H1 (cell line): ENCODE measurements at regions not wholly inside any gene's neighbourhood (a gene's known extent, or its start where the extent isn't known, plus 50 kb on each side); places are given as distances from the start of the nearest gene placed in this dataset.

Source experiments
- CTCF ChIA-PET: fragments of 300-600 bp; sonication (Branson Sonifier 250); formaldehyde crosslinking; loops from one replicate; lab custom pipeline; 2021; ENCODE audit not compliant: partially characterized antibody; lab: Charles Lee
- POLR2A ChIA-PET: fragments of 300-600 bp; sonication (Branson Sonifier 250); formaldehyde crosslinking; loops from one replicate; lab custom pipeline; 2021; ENCODE audit warnings: inconsistent platforms; ENCODE audit not compliant: partially characterized antibody; lab: Charles Lee
- DNase-seq, 2 experiments: peaks; one replicate each; pipeline versions ENCODE4 v3.0.0 to v3.0.0-alpha.2; 2010 to 2022; ENCODE audit warnings: low spot score in 2 of 2, low read depth in 1 of 2, mixed read lengths in 1 of 2
- FAIRE-seq: peaks from 2 replicates; lab custom pipeline; 2011; peaks lifted over from hg19 to GRCh38; lab: Jason Lieb, UNC
- H2AFZ ChIP-seq: 2 replicates; pipeline ENCODE4 v1.8.1; 2012; ENCODE audit warnings: low read length, inconsistent platforms
- H2AK5ac ChIP-seq: 2 replicates; pipeline ENCODE4 v1.6.1; 2013; ENCODE audit warnings: low read depth, low read length
- H2BK120ac ChIP-seq: replicated peaks from 2 replicates; pipeline ENCODE3; 2013; ENCODE audit warnings: low read depth, low read length, inconsistent platforms
- H2BK12ac ChIP-seq: 2 replicates; pipeline ENCODE4 v1.6.1; 2013; ENCODE audit warnings: low read depth, low read length
- H2BK15ac ChIP-seq: 2 replicates; pipeline ENCODE4 v1.6.1; 2013; ENCODE audit warnings: low read length
- H2BK20ac ChIP-seq: 2 replicates; pipeline ENCODE4 v1.6.1; 2013; ENCODE audit warnings: low read length
- H2BK5ac ChIP-seq: 2 replicates; pipeline ENCODE4 v1.6.1; 2013; ENCODE audit warnings: low read depth, low read length
- H3K14ac ChIP-seq: 2 replicates; pipeline ENCODE4 v1.6.1; 2013; ENCODE audit warnings: inconsistent platforms; ENCODE audit not compliant: insufficient read length
- H3K18ac ChIP-seq: 2 replicates; pipeline ENCODE4 v1.6.1; 2013; ENCODE audit warnings: low read length; ENCODE audit errors: extremely low read depth
- H3K23ac ChIP-seq: 2 replicates; pipeline ENCODE4 v1.6.1; 2013; ENCODE audit warnings: inconsistent platforms; ENCODE audit not compliant: insufficient read length
- H3K23me2 ChIP-seq: 2 replicates; pipeline ENCODE4 v1.6.1; 2013; ENCODE audit warnings: low read depth, low read length
- H3K27ac ChIP-seq: 2 replicates; pipeline ENCODE4 v1.6.1; 2011; ENCODE audit warnings: low read depth, low read length, inconsistent platforms
- H3K27me3 ChIP-seq, 4 experiments: replicated peaks in 1 of 4; 1 replicate in 1 of 4; 2 replicates in 3 of 4; pipeline versions ENCODE4 v1.6.1 to v1.8.1; 2011 to 2013; ENCODE audit warnings: low read length in 3 of 4, mild to moderate bottlenecking in 3 of 4, inconsistent platforms in 2 of 4, mixed read lengths in 2 of 4, moderate library complexity in 1 of 4; ENCODE audit not compliant: control insufficient read depth in 3 of 4, insufficient read depth in 3 of 4; ENCODE audit errors: extremely low read depth in 1 of 4
- H3K36me3 ChIP-seq, 4 experiments: 2 replicates each; pipeline versions ENCODE4 v1.6.1 to v1.8.1; 2011 to 2013; ENCODE audit warnings: mild to moderate bottlenecking in 4 of 4, low read length in 3 of 4, moderate library complexity in 2 of 4, control low read depth in 1 of 4, inconsistent platforms in 1 of 4; ENCODE audit not compliant: insufficient read depth in 4 of 4, control insufficient read depth in 2 of 4
- H3K4ac ChIP-seq: replicated peaks from 2 replicates; pipeline ENCODE3; 2013; ENCODE audit warnings: low read length, low read depth, mixed read lengths, inconsistent platforms; ENCODE audit not compliant: insufficient read length
- H3K4me1 ChIP-seq, 4 experiments: replicated peaks in 1 of 4; 1 replicate in 1 of 4; 2 replicates in 3 of 4; pipeline versions ENCODE4 v1.6.1 to v1.8.1; 2011 to 2013; ENCODE audit warnings: low read length in 3 of 4, inconsistent platforms in 2 of 4, mixed read lengths in 1 of 4; ENCODE audit not compliant: insufficient read depth in 4 of 4, control insufficient read depth in 3 of 4
- H3K4me2 ChIP-seq, 2 experiments: 2 replicates each; pipeline versions ENCODE4 v1.6.1 to v1.8.1; 2011 to 2013; ENCODE audit warnings: low read depth in 2 of 2, low read length in 2 of 2, control low read depth in 1 of 2, inconsistent platforms in 1 of 2, mild to moderate bottlenecking in 1 of 2; ENCODE audit not compliant: insufficient read depth in 1 of 2
- H3K4me3 ChIP-seq, 4 experiments: fragments of 200-600, 300-600 bp in 1 of 4; sonication (generic), shearing (Covaris generic), sonication (Bioruptor Twin) in 1 of 4; 2 replicates each; pipeline versions ENCODE4 v1.5.1 to v1.8.1; 2011 to 2016; ENCODE audit warnings: low read length in 4 of 4, low read depth in 3 of 4, control low read depth in 2 of 4, inconsistent platforms in 2 of 4, mild to moderate bottlenecking in 2 of 4, mixed read lengths in 1 of 4, moderate library complexity in 1 of 4; ENCODE audit not compliant: insufficient read depth in 2 of 4; ENCODE audit errors: extremely low read depth in 1 of 4
- H3K56ac ChIP-seq: replicated peaks from 2 replicates; pipeline ENCODE3; 2013; ENCODE audit warnings: low read depth, mild to moderate bottlenecking, mixed read lengths, low read length, inconsistent platforms; ENCODE audit not compliant: insufficient read length
- H3K79me1 ChIP-seq: 2 replicates; pipeline ENCODE4 v1.6.1; 2013; ENCODE audit warnings: low read depth, low read length, control low read depth
- H3K79me2 ChIP-seq, 2 experiments: 2 replicates each; pipeline versions ENCODE4 v1.6.1 to v1.8.1; 2012 to 2013; ENCODE audit warnings: low read length in 2 of 2, mild to moderate bottlenecking in 2 of 2, inconsistent platforms in 1 of 2; ENCODE audit not compliant: insufficient read depth in 2 of 2, control insufficient read depth in 1 of 2
- H3K9ac ChIP-seq, 4 experiments: replicated peaks in 1 of 4; 1 replicate in 1 of 4; 2 replicates in 3 of 4; pipeline versions ENCODE4 v1.6.1 to v1.8.1; 2011 to 2013; ENCODE audit warnings: low read depth in 3 of 4, low read length in 3 of 4, control low read depth in 2 of 4, mild to moderate bottlenecking in 2 of 4, moderate library complexity in 2 of 4, inconsistent platforms in 1 of 4; ENCODE audit errors: extremely low read depth in 1 of 4
- H3K9me3 ChIP-seq, 2 experiments: 2 replicates each; pipeline versions ENCODE4 v1.6.1 to v1.8.1; 2012 to 2013; ENCODE audit warnings: mild to moderate bottlenecking in 2 of 2, moderate library complexity in 2 of 2, control low read depth in 1 of 2, inconsistent platforms in 1 of 2, low read depth in 1 of 2, low read length in 1 of 2, mixed read lengths in 1 of 2; ENCODE audit not compliant: insufficient read depth in 2 of 2
- H4K20me1 ChIP-seq, 2 experiments: replicated peaks in 1 of 2; 2 replicates each; pipeline versions ENCODE3 to v1.8.1; 2011 to 2013; ENCODE audit warnings: inconsistent platforms in 2 of 2, low read length in 2 of 2, mild to moderate bottlenecking in 1 of 2; ENCODE audit not compliant: insufficient read depth in 2 of 2, control insufficient read depth in 1 of 2
- H4K5ac ChIP-seq: 2 replicates; pipeline ENCODE4 v1.6.1; 2013; ENCODE audit warnings: low read length, low read depth, mixed read lengths, inconsistent platforms; ENCODE audit not compliant: insufficient read length
- H4K8ac ChIP-seq: 2 replicates; pipeline ENCODE4 v1.8.0; 2013; ENCODE audit warnings: mild to moderate bottlenecking, moderate library complexity, low read length, inconsistent platforms; ENCODE audit not compliant: insufficient read depth; ENCODE audit errors: extremely low read depth
- H4K91ac ChIP-seq: replicated peaks from 2 replicates; pipeline ENCODE3; 2013; ENCODE audit warnings: low read length, mixed read lengths, inconsistent platforms; ENCODE audit not compliant: insufficient read length
- CBX5 ChIP-seq: fragments of 300-800, 300-1000 bp; sonication (generic); IDR thresholded peaks from 2 replicates; pipeline ENCODE4 v1.7.1; 2016; ENCODE audit warnings: antibody characterized with exemption, low read length, low read depth
- EGR1 ChIP-seq: IDR thresholded peaks from 2 replicates; pipeline ENCODE4 v1.6.1; 2011; ENCODE audit warnings: low read depth, low read length, borderline replicate concordance
- RNF2 ChIP-seq: fragments of 200-900, 300-1000 bp; sonication (generic); IDR thresholded peaks from 2 replicates; pipeline ENCODE4 v1.7.1; 2016; ENCODE audit warnings: borderline replicate concordance, low read depth, mild to moderate bottlenecking, antibody characterized with exemption, low read length; ENCODE audit not compliant: poor library complexity, severe bottlenecking; ENCODE audit errors: missing control alignments
- WGBS, 2 experiments: shearing (Covaris generic) in 1 of 2; methylation state at CpG; one replicate each; pipeline versions ENCODE4 v1.1.6 to v1.1.7; 2013 to 2015; ENCODE audit warnings: low lambda C conversion rate in 2 of 2, mixed read lengths in 2 of 2, inconsistent platforms in 1 of 2, low coverage in 1 of 2, missing lambda C conversion rate in 1 of 2; ENCODE audit not compliant: insufficient replicate concordance in 2 of 2, insufficient coverage in 1 of 2, insufficient read length in 1 of 2; ENCODE audit errors: extremely low coverage in 1 of 2, missing lambda C conversion rate in 1 of 2; 5-methylcytosine and 5-hydroxymethylcytosine counted together

DNA sequence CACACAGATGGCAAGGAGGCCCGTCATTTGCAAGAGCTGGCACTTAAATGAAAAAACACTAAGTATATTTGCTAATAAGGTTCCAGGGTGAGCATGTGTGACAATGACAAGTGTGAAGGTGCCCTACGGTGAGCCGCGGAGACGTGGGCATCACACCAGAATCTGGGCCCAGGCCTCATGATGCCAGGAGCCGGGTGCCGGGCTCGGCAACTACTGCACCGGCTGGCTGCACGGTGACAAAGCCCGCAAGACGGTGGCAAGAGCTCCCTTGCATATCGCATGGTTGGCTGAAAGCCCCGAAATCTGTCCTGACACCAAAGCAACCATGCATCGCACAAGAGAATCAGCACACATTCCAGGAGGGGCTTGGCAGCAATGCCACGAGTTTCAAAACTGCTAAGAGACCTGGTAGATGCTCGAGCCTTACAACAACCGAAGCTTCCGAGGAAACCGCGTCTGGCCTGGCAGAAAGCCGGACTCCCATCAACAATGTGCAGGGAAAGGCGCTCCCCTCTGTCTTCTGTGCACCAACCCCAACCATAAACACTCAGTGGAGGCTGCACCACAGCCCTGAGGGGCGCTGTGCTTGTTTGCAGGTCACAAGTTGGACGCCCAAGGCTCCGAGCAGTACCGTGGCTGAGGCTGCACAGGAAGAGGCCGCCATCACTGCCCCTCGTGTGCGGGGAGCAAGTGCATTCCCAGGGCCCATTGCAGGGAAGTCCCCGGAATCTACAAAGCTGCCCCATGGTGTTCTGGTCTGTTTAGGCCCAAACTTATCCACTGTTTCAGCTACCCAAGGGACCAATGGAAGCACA is 339.7 kb downstream of the CTTN start:
- Histone ChIP-seq H4K20me1 (no peaks in the 10 kb centered on the region), H4K91ac (no peak overlapping the region), H2AK5ac (no peak overlapping the region), H2BK120ac (no peak overlapping the region), H3K79me2 (no peaks in the 10 kb centered on the region), H3K4me1 (peaks cover 4 to 13% (median 9%) of the 10 kb centered on the region in 4 experiments), H3K9ac (no peak overlapping the region), H3K79me1 (peaks cover 4% of the 10 kb centered on the region; the same call in 1 of the 2 replicates), H3K23me2 (peaks cover 4% of the 10 kb centered on the region; the same call in 1 of the 2 replicates), H3K56ac (no peak overlapping the region), H3K18ac (no peak overlapping the region), H3K14ac (no peak overlapping the region), H4K8ac (no peak overlapping the region), H3K27ac (no peak overlapping the region), H3K9me3 (no peaks in the 10 kb centered on the region), H4K5ac (no peak overlapping the region), H2AFZ (no peak overlapping the region), H3K36me3 (no peaks in the 10 kb centered on the region), H2BK20ac (no peak overlapping the region), H3K4me3 (no peak overlapping the region), H3K23ac (no peak overlapping the region), H3K4ac (no peak overlapping the region), H2BK15ac (no peak overlapping the region), H2BK5ac (no peak overlapping the region), H3K4me2 (no peak overlapping the region), H2BK12ac (no peak overlapping the region), H3K27me3 (no peaks in the 10 kb centered on the region; a peak in 1 of 7 replicates)
- no peak for DNase-seq
- POLR2A ChIA-PET = interaction anchor here (1.4 to 1.5 kb wide), 2 partner anchors 18 to 24 kb away, joined by 3 read pairs; no protein-coding TSS in a partner anchor
- CTCF ChIA-PET = interaction anchor here (1.0 to 1.4 kb wide), 3 partner anchors 10 to 43 kb away, joined by 3 to 4 read pairs (median 4); no protein-coding TSS in a partner anchor
- WGBS, 2 experiments = 94% methylated on average over 31 of the region's 31 CpGs; no CpG with 5 or more reads in 1 of the 2 experiments
- TF ChIP-seq EGR1 (no peak), RNF2 (no peak), CBX5 (no peak)
- no peak for FAIRE-seq
